Right renal pelvis (tissue), 4 donors: ENCODE measurements at regions not wholly inside any gene's neighbourhood (a gene's known extent, or its start where the extent isn't known, plus 50 kb on each side); places are given as distances from the start of the nearest gene placed in this dataset.

ENCODE experiments used
- DNase-seq, 4 donors: peaks; one replicate each; pipeline ENCODE4 v3.0.0-alpha.2; 2013; ENCODE audit warnings: low read depth in 4 of 4, low spot score in 3 of 4, missing footprints in 1 of 4

DNA sequence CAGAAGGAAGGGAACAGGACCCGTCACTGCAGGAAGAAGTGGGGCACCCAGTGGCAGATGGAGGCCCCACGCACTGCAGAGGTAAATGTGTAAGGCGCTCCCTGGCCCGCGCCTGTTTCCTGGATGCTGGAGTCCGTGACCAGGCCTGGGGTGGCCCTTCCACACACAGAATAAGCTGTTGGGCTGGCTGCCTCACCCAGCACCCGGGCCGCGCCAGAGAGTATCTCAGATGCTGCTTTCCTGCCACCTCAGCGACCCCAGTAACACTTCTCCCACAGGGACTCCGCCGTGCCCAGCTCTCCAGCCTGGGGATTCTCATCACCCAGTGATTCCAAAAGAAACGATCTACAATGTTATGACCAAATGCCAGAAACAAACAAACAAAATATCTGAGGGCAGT lies 1993.1 kb downstream of the TP53TG3F start:
- no peak for DNase-seq

DNA sequence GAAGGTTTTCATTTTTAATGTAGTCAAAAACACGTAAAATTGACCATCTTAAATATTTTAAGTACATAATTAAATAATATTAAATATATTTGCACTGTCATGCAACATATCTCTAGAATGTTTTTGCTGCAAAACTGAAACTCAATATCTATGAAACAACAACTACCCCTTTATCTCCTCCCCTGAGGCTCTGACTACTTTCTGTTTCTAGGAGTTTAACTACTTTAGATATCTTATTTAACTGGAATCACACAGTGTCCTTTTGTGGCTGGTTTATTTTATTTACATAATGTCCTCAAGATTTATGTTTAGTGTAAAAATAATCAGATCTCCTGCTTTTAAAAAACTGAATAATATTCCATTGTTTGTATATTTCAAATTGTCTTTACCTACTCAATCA lies 2003.9 kb downstream of the TP53TG3F start:
- no peak for DNase-seq

DNA sequence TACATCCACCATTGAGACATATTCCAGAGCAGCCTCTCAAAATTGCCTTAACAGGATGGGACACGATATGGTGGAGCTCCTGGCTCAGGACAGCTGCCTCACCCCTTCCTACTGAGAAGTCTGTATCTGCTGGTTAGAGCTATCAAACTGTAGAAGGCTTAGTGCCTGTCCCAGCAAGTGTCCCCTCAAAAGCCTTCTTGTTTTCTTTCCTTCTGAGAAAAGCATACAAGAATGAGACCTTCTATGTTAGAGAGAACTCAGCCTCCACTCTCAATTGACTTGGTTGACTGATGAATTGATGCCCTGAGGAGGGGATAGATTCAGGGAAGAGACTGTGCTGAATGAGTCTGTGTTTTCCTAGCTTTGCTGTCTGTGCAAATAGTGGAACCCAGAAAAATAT lies 2020.9 kb downstream of the TP53TG3F start:
- no peak for DNase-seq

DNA sequence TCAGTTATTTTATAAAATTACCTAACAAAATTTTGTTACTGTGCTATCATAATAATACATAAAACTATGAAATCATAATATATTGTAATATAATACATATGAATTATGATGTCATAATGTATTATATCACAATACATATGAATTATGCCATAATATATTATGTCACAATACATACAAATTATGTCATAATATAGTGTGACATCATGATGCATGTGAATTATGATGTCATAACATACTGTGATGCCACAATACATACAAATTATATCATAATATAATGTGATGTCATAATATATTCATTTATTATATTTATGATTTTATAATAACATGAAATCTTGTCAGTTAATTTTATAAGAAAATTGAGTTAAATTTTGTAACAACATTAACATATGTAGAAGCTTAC lies 2021.6 kb downstream of the TP53TG3F start:
- no peak for DNase-seq

DNA sequence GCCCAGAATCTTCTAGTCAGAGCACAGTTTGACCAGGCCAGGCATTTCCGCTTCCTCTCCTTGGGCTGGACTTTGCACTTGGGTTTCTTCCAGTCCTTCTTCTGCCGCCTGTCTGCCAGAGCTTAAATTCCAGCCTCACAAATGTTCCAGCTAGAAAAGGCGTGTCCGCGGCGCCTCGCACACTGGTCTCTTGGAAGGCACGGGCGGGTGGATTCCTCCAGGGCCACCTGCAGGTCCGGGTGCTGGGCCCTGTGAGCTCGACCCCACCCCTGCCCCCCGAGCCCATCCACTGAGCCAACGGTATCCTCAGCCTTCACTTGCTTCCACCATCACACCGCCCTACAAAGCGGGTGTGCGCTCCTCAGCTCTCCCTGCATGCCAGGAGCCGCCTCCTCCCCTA lies 2026.5 kb downstream of the TP53TG3F start:
- no peak for DNase-seq

DNA sequence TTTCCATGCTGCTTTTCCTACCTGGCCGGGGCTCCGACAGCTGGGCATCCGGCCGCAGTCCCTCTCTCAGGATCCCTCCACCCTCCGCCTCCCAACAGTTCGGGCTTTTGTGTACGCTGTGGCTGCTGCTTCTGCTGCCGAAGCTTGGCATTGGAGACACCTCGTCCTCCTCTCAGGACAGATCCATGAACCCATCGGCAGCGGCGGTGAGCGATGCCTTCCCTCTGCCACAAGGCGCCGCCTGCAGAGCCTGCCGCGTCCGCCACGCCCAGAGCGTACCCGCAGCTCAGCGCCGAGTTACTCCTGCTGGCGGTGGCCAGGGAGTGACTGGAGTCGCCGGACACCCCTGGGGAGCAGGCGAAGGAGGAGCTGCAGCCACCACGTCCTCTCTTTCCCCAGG lies 2032.8 kb downstream of the TP53TG3F start:
- no peak for DNase-seq

DNA sequence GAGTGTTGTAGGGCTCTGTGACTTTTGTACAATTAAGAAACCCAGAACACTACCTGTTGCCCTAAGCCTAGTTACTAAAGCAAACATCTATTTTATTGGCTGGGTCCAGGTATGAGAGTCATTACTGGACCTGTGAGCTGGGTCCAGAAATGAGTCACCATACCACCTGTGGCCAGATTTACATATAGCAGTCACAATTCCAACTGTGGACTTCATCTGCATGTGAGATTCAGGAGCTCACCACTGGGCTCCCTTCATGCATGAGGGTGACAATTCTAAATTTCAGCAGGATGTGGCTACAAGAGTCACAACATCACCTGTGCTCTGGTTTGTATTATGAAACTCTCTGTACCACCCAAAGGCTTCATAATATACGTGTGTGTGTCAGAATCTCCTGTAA lies 2038.0 kb downstream of the TP53TG3F start:
- DNase-seq, result no peak

DNA sequence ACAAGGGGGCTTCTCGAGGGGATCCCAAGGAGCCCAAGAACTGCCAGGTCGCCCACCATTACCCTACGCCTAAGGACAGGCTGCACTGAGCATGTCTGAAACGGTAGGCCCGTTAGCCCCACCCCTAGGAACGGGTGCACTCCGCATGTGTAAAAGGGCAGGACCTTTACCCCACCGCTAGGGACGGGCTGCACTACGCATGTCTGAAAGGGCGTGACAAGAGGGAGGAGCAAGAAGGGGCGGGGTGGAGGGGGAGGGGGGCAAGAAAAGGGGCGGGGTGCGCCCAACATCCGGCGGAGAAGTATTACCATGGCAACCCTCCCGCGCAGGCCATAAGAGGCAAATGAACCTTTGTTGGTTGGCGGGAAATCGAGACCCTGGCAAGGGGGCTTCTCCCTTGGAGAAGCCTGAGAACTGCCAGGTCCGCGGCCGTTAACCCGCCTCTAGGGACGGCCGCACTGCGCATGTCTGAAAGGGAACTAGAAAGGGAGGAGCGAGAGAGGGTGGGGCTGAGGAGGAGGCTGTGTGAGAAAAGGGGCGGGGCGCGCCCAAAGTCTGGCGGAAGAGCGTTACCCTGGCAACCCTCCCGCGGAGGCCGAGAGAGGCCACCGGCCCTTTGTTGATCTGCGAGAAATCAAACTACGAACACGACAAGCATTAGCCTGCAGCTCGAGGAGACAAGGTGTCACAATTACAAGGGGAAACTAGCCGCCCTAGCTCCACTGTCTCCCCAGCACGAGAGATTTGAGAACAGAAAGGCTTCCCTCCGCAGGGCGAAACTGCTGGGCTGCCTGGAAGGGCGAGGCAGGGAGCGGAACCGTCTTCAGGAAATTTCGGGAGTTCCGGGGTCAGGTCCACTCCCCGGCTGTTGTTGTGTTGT lies 2046.8 kb downstream of the TP53TG3F start:
- no peak for DNase-seq

DNA sequence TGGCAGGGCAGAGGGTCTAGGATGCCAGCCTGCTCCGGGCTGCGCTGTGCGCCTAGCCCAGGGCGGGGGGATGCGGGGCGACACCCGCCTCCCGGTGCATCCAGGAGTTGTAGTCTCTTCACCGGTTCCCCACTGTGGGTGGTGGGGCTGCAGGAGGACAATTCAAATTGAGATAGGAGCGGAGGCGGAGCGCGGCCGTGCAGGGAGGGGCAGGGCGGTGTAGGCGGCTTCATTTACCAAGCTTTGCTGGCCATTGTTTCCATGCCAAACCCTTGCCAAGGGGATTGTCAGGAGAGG lies 2047.4 kb downstream of the TP53TG3F start:
- no peak for DNase-seq

DNA sequence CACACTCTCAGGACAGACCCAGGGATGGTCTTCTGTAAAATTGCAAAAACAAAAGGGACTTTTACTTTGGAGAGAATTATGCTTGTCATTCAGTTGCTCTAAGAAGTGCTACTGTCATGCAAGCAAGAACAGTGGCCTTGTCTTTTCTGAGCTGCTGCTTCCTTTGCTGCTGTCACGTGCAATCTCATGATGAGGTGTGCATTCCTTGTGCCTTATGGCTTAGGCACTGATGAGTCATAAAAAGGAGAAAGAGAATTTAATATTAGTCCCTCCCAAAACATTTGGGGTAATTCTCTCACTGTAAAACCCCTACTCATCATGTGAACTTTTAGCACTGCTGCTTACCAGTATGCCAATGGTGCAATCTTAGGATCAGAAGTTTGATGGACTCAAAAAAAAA lies 2051.3 kb downstream of the TP53TG3F start:
- DNase-seq, result no peak

DNA sequence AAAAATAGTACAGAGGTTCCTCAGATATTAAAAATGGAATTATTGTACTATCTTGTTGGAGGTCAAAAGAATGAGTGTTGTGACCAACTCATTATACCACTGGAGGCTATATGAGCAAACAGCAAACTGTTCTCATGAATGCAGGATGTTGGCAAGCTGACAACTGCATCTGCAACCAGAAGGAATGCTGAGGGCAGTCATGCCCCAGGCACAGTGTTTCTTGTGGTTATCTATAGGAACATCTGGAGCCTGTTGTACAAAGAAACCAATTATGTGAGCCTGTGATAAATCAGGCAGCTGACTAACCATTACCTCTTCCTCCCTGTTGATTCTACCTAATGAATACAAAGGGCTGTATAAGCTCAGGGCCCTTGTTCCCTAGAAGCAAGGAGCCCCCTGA lies 2057.1 kb downstream of the TP53TG3F start:
- DNase-seq, result no peak

DNA sequence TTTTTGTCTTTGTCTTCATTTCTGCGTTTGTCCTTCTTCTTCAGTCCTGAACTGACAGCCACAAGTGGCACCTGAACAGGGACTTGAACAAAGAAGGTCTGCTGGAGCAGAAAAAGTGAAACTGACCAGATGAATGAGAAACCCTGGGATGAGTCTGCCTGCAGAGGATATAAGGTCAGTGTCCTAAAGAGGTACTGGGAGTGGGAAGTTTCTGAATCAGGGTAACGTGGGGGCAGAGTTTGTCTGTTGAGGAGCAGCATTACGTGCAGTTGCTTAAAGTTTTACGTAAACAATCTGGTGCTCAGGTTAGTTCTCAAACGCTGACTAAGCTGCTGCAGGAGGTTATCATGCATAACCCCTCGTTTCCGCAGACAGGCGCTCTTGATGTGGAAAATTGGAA lies 2057.6 kb downstream of the TP53TG3F start:
- no peak for DNase-seq

DNA sequence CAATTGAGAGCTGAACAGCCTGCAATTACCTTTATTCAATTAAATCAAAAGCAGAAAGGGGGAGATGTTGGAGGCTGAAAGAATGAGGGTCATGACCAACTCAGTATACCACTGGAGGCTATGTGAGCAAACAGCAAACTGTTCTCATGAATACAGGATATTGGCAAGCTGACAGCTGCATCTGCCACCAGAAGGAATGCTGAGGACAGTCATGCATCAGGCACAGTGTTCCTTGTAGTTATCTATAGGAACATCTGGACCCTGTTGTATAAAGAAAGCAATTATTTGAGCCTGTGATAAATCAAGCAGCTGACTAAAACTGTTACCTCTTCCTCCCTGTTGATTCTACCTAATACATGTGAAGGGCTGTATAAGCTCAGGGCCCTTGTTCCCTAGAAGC lies 2064.6 kb downstream of the TP53TG3F start:
- no peak for DNase-seq

DNA sequence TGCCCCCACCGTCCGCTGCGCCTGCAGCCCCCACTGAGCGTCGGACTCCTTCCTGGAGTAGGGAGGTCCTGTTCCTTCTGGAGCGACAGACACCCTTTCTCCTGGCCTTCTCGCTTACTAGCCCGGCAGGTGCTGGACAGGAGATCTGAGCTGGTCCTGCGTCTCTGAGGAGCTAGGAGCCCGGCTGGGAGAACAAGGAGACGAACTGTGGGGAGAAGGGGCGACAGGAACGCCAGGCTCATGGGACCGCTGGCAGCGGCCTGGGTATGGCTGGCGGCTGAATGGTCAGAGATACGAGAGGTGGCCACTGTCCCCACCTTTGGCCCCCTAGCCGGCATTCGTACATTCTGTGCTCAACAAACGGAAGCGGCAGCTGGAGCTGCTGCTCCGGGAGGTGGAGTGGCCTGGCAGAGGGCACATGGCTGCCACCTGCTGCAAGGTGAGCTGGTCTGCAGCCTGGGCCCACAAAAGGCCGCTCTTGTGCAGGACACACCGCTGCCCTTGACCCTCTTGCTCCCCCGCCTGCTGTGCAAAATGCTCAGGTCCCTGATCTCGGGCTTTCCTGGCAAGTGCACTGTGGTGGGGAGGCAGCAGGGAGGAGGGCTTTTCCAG lies 2066.7 kb downstream of the TP53TG3F start:
- no peak for DNase-seq

DNA sequence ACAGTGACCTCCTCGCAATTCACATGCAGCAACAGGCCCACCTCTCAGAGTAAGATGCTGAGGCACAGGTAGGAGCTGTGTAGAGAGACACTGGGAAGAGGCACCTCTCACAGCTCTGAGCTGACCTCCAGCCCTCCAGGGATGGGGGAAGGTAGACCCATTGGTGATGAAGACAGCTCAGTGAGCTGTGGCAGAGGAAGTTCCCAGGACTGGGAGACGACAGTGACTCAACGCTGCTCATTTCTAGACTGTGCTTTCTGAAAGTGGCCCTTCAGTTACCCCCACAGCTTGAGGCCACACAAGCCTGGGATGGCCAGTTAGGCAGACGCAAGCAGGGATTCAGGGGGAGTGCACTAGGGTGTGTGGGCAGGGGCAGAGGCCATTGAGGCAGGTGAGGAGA lies 2073.2 kb downstream of the TP53TG3F start:
- DNase-seq, result no peak

DNA sequence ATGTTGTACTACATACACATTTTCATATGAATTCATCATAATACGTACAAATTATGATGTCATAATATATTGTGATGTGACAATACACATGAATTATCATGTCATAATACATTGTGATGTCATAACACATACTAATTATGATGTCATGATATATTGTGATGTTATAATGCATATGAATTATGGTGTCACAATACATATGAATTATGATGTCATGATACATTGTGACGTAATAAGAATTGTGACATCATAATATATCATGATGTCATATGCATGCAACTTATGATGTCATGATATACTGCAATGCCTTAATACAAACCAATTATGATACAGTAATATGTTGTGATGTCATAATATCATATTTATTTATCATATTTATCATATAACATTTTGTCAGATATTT lies 2074.3 kb downstream of the TP53TG3F start:
- DNase-seq, result no peak

DNA sequence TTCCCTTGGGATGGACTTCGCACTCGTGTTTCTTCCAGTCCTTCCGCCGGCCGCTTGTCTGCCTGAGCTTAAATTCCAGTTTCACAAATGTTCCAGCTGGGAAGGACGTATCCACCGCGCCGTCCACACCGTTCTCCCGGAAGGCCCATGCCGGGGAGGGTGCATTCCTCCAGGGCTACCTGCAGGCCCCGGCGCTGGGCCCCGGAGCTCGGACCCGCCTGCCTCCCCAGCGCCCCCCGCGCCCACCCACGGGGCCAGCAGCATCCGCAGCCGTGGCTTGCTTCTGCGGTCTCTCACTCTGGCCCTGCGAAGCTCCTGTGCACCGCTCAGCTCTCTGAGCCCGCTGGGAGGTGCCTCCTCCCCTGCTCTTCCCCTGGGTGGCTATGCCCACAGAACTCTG lies 2084.1 kb downstream of the TP53TG3F start:
- no peak for DNase-seq

DNA sequence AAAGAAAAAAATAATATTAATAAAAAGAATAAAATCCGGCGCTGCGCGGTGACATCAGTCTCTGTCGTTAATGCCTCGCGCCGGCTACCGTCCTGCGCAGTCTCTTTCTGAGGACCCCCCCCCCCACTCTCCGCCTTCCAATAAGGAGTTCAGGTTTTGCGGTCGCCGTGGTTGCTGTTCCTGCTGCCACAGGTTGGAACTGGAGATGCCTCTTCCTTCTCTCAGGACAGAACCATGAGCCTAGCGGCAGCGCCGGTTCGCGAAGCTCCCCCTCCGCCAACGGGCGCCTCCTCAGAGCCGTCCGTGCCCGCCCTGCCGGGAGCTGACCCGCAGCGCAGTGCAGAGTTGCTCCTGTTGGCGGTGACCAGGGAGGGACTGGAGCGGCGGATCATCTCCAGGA lies 2093.4 kb downstream of the TP53TG3F start:
- DNase-seq, result no peak

DNA sequence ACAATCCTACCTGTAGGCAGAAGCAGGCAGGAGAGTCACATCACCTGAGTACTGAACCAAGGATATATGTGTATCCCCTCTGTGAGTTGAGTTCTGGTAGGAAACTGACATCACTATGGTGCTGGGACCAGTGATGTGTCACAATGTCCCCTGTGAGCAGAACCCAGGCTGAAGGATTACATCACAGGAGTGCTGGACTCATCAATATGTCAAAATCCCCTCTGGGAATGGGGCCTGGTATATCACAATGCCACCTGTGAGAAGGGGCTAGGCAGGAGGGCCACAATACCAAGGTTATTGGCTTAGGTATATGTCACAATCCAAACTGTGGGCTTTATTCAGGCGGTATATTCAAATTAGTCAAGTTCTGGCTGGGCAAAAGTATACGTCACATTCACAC lies 2098.3 kb downstream of the TP53TG3F start:
- DNase-seq, result no peak

DNA sequence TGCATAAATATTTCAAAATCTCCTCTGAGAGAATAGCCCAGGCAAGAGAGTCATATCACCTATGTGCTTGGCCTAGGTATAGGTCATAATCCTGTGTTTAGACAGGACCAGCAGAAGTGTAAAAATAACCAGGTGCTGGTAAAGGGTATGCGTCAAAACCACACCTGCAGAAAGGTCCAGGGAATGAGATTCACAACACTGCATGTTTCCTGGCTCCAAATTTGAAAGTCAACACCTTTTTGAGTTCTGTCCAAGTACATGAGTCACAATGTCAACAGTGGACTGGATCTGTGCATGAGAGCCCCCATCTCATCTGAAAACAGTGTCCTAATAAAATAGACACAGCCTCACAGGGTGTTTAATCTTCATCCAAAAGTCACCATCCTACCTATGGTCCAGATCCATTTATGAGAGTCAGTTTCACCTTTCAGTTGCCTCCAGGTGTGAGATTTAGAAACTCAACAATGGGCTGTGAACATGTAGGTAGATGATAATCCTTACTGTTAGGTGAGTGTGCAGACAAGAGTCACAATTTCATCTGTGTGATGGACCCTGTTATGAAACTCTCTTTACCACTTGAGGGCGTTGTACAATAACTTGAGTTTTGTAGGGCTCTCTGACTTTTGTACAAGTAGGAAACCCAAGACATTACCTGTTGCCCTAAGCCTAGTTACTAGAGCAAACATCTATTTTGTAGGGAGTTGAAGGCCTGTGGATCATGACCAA lies 2100.7 kb downstream of the TP53TG3F start:
- no peak for DNase-seq

DNA sequence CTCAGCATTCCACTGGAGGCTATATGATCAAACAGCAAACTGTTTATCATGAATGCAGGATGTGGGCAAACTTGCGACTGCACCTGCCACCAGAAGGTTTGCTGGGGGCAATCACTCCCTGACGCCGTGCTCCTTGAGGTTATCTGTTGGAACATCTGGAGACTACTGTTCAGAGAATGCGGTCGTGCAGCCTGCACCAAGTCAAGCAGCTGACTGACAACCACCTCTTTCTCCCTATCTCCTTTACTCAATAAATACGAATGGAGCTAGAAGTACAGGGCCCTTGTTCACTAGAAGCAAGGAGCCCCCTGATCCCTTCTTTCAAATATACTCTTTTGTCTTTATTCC lies 2101.2 kb downstream of the TP53TG3F start:
- no peak for DNase-seq

DNA sequence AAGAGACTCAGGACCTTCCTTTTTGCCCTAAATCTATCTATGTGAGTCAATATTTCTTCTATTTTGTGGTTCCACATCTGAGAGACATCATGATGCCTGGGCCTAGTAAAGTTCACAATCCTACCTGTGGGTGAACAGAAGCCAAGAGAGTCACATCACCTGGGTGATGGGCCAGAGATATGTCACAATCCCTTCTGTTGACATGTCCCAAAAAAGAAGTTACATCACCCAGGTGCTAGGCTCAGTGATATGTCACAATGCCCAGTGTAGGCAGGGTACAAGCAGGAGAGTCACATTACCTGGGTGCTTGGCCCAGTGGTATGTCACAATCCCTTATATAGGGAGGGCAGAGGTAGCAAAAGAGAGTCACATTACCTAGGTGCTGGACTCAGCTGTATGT lies 2101.9 kb downstream of the TP53TG3F start:
- no peak for DNase-seq
